GM23248 (cell line): ENCODE measurements at regions not wholly inside any gene's neighbourhood (a gene's known extent, or its start where the extent isn't known, plus 50 kb on each side); places are given as distances from the start of the nearest gene placed in this dataset.
"Not testable (repeated sequence)": the region's sequence is repeated elsewhere in the genome, so short reads cannot be mapped to it uniquely, and the experiment has no call there.

Experiments
- EZH2 ChIP-seq: fragments of 200-600 bp; sonication (generic); IDR thresholded peaks from 2 replicates; pipeline ENCODE4 v1.6.1; 2018; ENCODE audit warnings: antibody characterized with exemption, mild to moderate bottlenecking; ENCODE audit not compliant: insufficient read depth, poor library complexity, severe bottlenecking
- EZH2phosphoT487 ChIP-seq: fragments of 200-600 bp; sonication (generic); IDR thresholded peaks from 2 replicates; pipeline ENCODE4 v1.6.1; 2018; ENCODE audit warnings: antibody characterized with exemption, moderate library complexity, mild to moderate bottlenecking, low read depth; ENCODE audit not compliant: insufficient read depth

DNA sequence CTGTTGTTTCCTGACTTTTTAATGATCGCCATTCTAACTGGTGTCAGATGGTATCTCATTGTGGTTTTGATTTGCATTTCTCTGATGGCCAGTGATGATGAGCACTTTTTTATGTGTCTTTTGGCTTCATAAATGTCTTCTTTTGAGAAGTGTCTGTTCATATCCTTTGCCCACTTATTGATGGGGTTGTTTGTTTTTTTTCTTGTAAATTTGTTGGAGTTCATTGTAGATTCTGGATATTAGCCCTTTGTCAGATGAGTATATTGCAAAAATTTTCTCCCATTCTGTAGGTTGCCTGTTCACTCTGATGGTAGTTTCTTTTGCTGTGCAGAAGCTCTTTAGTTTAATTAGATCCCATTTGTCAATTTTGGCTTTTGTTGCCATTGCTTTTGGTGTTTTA is 1378.7 kb downstream of the FSCB start:
- TF ChIP-seq EZH2phosphoT487, EZH2: not testable (repeated sequence)
